ENCODE measurements at regions not wholly inside any gene's neighbourhood (a gene's known extent, or its start where the extent isn't known, plus 50 kb on each side); places are given as distances from the start of the nearest gene placed in this dataset.

DNA sequence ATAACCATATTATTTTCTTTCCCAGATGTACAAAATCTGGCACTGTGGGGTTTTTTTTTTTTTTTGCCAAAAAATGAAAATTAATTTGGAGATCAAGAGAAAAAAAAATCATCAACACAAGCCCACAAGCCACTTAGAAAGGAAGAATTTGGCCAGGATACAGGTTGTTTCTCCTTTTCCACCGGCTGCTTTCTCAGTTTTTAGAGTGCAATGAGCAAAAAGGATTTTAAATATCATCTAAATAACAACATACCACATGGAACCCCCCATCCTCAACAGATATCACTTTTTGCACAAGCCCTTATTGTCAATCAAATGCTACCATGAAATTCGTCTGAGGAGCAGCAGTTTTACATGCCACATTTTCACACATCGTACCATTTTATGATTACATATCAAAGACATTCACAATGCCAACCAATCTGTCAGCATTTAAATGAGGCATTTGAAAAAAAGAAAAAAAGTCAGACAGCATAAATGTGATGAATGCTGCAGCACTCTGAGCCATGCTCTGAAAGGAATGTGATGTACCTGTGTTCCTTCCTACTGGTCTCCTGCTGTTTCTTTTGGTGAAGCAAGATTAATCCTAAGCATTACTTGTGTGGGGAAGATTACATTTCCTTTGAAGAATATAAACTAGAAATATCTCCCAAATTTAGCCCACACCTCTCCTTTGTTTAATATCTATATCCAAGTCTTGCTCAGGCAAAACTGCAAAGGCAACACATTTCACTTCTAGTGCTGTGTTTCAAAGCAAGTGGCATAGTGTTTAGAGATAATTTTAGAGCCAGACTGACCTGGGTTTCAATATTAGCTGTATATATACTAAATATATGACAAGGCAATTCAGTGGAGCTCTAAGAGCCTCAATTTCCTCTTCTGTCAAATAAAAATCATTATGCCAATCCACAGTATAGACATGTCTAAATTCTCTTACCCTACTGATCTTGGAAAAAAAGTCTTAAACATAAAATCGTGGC is 391.3 kb downstream of the CMPK2 start:
- H3K9me3 ChIP-seq = no peaks in the 10 kb centered on the region
- TF ChIP-seq, protein P1, sequence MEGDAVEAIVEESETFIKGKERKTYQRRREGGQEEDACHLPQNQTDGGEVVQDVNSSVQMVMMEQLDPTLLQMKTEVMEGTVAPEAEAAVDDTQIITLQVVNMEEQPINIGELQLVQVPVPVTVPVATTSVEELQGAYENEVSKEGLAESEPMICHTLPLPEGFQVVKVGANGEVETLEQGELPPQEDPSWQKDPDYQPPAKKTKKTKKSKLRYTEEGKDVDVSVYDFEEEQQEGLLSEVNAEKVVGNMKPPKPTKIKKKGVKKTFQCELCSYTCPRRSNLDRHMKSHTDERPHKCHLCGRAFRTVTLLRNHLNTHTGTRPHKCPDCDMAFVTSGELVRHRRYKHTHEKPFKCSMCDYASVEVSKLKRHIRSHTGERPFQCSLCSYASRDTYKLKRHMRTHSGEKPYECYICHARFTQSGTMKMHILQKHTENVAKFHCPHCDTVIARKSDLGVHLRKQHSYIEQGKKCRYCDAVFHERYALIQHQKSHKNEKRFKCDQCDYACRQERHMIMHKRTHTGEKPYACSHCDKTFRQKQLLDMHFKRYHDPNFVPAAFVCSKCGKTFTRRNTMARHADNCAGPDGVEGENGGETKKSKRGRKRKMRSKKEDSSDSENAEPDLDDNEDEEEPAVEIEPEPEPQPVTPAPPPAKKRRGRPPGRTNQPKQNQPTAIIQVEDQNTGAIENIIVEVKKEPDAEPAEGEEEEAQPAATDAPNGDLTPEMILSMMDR (IDR thresholded peaks at IDR 0.05) = no peak
- H3K4me3 ChIP-seq = no peak overlapping the region
- no peak for DNase-seq (ENCODE audit: low spot score)
- H3K27me3 ChIP-seq = no peaks in the 10 kb centered on the region
- no peak overlapping the region for H3K27ac ChIP-seq
- H3K4me1 ChIP-seq = no peaks in the 10 kb centered on the region
- no peaks in the 10 kb centered on the region for H3K36me3 ChIP-seq

DNA sequence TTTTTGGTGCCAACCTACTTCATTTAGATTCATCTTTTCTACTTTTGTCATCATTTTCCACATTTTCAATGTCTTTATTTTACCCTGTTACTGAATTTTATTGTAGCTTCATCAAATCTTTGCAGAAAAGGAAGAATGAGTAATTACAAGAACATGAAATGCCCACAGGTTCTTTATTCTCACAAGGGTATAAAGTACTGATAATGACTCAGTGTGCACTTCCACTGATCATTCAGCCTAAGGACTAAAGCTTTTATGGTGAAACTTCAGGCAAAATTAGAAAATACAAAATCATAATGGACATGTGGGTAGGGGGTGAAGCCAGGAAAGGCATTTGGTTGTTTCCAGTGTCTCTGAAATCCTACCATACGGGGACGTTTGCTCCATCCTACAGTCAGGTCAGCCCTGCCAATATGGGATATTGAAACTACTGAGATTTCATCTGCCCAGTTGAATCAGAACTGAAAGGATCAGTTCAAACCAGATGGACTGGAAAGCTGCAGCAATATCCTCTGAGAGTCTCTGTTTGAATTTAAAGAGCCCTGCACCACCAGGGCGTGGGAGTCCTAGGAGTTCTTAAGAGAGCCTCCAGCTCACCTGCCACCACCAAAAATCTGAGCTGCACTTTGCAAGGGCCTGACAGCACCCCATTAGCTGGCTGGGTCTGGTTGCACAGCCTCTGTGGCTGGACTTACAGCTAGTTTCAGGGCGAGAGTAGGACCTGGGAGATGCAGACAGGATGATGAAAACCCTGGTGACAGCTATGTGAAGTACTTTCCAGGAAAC is 390.4 kb downstream of the CMPK2 start:
- H3K27me3 ChIP-seq = no peaks in the 10 kb centered on the region
- H3K27ac ChIP-seq = no peak overlapping the region
- DNase-seq (ENCODE audit: low spot score) = no peak
- H3K4me1 ChIP-seq = no peaks in the 10 kb centered on the region
- H3K9me3 ChIP-seq = no peaks in the 10 kb centered on the region
- TF ChIP-seq, protein P1 (IDR thresholded peaks at IDR 0.05) = no peak
- H3K4me3 ChIP-seq = no peak overlapping the region
- no peaks in the 10 kb centered on the region for H3K36me3 ChIP-seq

DNA sequence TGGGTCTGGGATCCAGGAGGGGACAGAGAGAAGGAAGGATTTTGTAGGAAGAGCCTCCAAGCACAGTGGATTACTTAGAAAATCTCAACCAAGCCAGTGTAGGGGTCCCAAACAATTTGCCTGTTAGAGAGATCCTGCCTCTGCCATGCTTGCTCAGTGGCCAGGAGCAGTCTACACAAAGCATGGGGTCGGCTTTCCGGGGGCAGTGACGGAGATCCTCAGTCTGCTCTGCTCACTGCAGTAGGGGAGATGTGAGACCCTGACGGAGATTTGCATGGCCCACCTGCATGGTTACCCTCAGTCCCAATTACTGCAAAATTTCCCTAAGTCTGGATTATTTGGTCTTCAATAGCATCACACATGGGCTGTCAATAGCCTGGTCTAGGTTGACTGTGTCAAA is 385.2 kb downstream of the CMPK2 start:
- Histone ChIP-seq H3K4me3 (no peak overlapping the region), H3K27ac (no peak overlapping the region), H3K4me1 (no peaks in the 10 kb centered on the region), H3K36me3 (no peaks in the 10 kb centered on the region), H3K9me3 (no peaks in the 10 kb centered on the region), H3K27me3 (no peaks in the 10 kb centered on the region)
- DNase-seq (ENCODE audit: low spot score) = no peak
- TF ChIP-seq, protein P1 (IDR thresholded peaks at IDR 0.05) = no peak

DNA sequence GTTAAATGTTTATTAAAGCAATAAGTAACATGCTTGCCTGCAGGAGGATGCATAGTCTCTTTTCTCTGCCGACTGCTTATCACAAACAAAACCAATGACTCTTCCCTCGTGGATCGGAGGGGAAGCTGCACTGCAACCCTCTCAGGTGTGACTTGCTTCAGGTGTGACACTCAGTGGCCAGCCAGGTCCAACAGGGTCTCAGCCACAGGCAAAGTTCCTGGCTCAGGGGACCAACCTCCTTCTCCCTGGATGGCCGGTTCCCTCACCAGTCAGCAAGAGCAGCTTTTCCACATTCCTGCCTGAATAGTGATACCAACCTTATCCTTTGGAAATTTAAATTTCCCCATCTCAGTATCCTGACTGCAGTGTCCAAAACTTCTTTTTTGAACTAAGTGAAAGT is 383.5 kb downstream of the CMPK2 start:
- TF ChIP-seq, protein P1 (IDR thresholded peaks at IDR 0.05) = no peak
- H3K4me3 ChIP-seq = no peak overlapping the region
- no peaks in the 10 kb centered on the region for H3K4me1 ChIP-seq
- H3K27me3 ChIP-seq = no peaks in the 10 kb centered on the region
- H3K27ac ChIP-seq = no peak overlapping the region
- H3K9me3 ChIP-seq = no peaks in the 10 kb centered on the region
- DNase-seq (ENCODE audit: low spot score) = no peak
- H3K36me3 ChIP-seq = no peaks in the 10 kb centered on the region

DNA sequence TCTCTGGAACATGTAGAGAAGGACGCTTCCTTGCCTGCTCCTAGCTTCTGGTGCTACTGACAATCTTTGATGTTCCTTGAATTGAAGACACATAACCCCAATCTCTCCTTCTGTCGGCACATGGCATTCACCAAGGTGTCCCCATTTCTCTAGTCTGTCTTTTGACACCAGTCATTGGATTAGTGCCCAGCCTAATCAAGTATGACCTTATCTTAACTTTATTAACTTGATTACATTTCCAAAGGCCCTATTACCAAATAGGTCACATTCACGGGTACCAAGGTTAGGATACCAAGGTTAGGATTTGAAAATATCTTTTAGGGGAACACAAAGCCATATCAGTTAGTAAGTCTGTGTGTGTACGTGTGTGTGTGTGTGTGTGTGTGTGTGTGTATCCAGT is 377.9 kb downstream of the CMPK2 start:
- TF ChIP-seq, protein P1 (IDR thresholded peaks at IDR 0.05) = no peak
- Histone ChIP-seq H3K36me3 (no peaks in the 10 kb centered on the region), H3K27me3 (no peaks in the 10 kb centered on the region), H3K4me3 (no peak overlapping the region), H3K4me1 (no peaks in the 10 kb centered on the region), H3K9me3 (no peaks in the 10 kb centered on the region), H3K27ac (no peak overlapping the region)
- no peak for DNase-seq (ENCODE audit: low spot score)

Data from right atrium auricular region (tissue), 2 donors.